Spleen (tissue), 11 donors: ENCODE measurements at regions not wholly inside any gene's neighbourhood (a gene's known extent, or its start where the extent isn't known, plus 50 kb on each side); places are given as distances from the start of the nearest gene placed in this dataset.
"Not testable (repeated sequence)": the region's sequence is repeated elsewhere in the genome, so short reads cannot be mapped to it uniquely, and the experiment has no call there.

Experiments used
- DNase-seq: peaks from one replicate; pipeline ENCODE4 v3.0.0-alpha.2; 2020
- H3K27ac ChIP-seq, 8 donors: fragments of 200-600 bp; sonication (generic) in 7 of 8; 1 replicate in 4 of 8; 2 replicates in 4 of 8; pipeline versions ENCODE4 v1.5.0 to v1.8.0; 2016 to 2021; ENCODE audit warnings: inconsistent platforms in 4 of 8, mild to moderate bottlenecking in 4 of 8, moderate library complexity in 1 of 8
- H3K27me3 ChIP-seq, 7 donors: fragments of 200-600 bp; sonication (generic) in 6 of 7; replicated peaks in 1 of 7; 1 replicate in 4 of 7; 2 replicates in 3 of 7; pipeline versions ENCODE4 v1.5.0 to v1.8.0; 2016 to 2021; ENCODE audit warnings: inconsistent platforms in 3 of 7, mild to moderate bottlenecking in 1 of 7
- H3K36me3 ChIP-seq, 6 donors: fragments of 200-600 bp; sonication (generic) in 5 of 6; 1 replicate in 4 of 6; 2 replicates in 2 of 6; pipeline versions ENCODE4 v1.5.0 to v1.8.0; 2016 to 2021; ENCODE audit warnings: inconsistent platforms in 2 of 6
- H3K4me1 ChIP-seq, 6 donors: fragments of 200-600 bp; sonication (generic) in 5 of 6; 1 replicate in 3 of 6; 2 replicates in 3 of 6; pipeline versions ENCODE4 v1.5.0 to v1.8.0; 2016 to 2021; ENCODE audit warnings: inconsistent platforms in 3 of 6
- H3K4me3 ChIP-seq, 8 donors: fragments of 200-600 bp; sonication (generic) in 7 of 8; 1 replicate in 4 of 8; 2 replicates in 4 of 8; pipeline versions ENCODE4 v1.5.0 to v1.8.0; 2016 to 2021; ENCODE audit warnings: inconsistent platforms in 4 of 8, mild to moderate bottlenecking in 4 of 8, moderate library complexity in 2 of 8
- H3K9me3 ChIP-seq, 8 donors: fragments of 200-600 bp; sonication (generic) in 7 of 8; 1 replicate in 4 of 8; 2 replicates in 4 of 8; pipeline versions ENCODE4 v1.5.0 to v1.8.0; 2016 to 2021; ENCODE audit warnings: inconsistent platforms in 4 of 8
- CTCF ChIP-seq, 11 experiments: fragments of 200-600 bp in 7 of 11; fragments of 450-650 bp in 4 of 11; sonication (generic) in 4 of 11; IDR thresholded peaks in 8 of 11; conservative IDR thresholded peaks in 3 of 11; 1 replicate in 7 of 11; 2 replicates in 4 of 11; pipeline versions ENCODE4 v1.4.0 to v1.8.0; 2016 to 2021; ENCODE audit warnings: antibody characterized with exemption in 11 of 11, inconsistent platforms in 4 of 11, mild to moderate bottlenecking in 1 of 11
- POLR2A ChIP-seq, 3 donors: fragments of 450-650 bp; IDR thresholded peaks; one replicate each; pipeline ENCODE4 v1.5.1; 2017; ENCODE audit warnings: antibody characterized with exemption in 3 of 3, mild to moderate bottlenecking in 1 of 3
- POLR2AphosphoS5 ChIP-seq, 3 donors: sonication (generic); formaldehyde crosslinking; IDR thresholded peaks; one replicate each; pipeline ENCODE4 v1.5.1; 2017; ENCODE audit warnings: antibody characterized with exemption in 3 of 3
- WGBS, 5 donors: extraction: QIAGEN DNeasy Blood & Tissue Kit in 3 of 5; methylation state at CpG; one replicate each; pipeline versions ENCODE4 v1.1.5 to v1.1.7; 2013 to 2018; 5-methylcytosine and 5-hydroxymethylcytosine counted together
- intact Hi-C: fragments of 100-400 bp; cut with DNase I; formaldehyde crosslinking; loops from one replicate; pipeline ENCODE4 v1.15.0; 2023; ENCODE audit warnings: low total_unique reads
- donor health status: healthy with polysubstance abuse.
- donor health status: DM: no; HTN: no; CAD: no; lungs with moderate emphysema.
- donor health status: DM: no; HTN: no; CAD: no.
- donor health status: Bipolar disorder and iron deficiency.
- donor health status: healthy.
- donor health status: DM: no; HTN: no; CAD: no.
- donor health status: DM: yes; HTN: yes; CAD: no.

DNA sequence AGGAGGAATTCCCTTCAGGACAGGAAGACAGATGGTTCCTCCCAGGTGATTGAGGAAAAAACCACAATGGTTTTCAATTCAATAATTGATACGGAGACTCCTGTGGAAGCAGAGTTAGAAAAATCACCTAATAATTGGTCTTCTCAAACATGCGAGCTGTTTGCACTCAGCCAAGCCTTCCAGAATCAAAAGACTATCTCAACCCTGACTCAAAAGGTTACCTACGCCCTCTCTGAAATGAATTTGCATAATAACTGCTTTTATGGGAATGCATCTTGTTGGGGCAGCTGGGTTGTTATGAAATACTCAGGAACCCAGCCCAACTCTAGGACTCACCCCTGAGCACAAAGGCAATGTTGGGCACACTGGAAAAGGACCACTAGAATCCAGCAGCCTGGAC, 66.9 kb upstream of the ARSJ start:
- Histone ChIP-seq H3K9me3 (no peaks in the 10 kb centered on the region), H3K4me1 (no peaks in the 10 kb centered on the region), H3K36me3 (no peaks in the 10 kb centered on the region), H3K27me3 (no peaks in the 10 kb centered on the region), H3K27ac (no peak overlapping the region), H3K4me3 (no peak overlapping the region)
- intact Hi-C loops = no loop called here
- DNase-seq = no peak
- WGBS, 5 donors = 75 to 86% (median 79%) methylated on average over 3 of the region's 3 CpGs
- TF ChIP-seq CTCF (IDR thresholded peaks at IDR 0.05 in 8 of 11, conservative IDR thresholded peaks at IDR 0.05 in 3 of 11) = no peak

DNA sequence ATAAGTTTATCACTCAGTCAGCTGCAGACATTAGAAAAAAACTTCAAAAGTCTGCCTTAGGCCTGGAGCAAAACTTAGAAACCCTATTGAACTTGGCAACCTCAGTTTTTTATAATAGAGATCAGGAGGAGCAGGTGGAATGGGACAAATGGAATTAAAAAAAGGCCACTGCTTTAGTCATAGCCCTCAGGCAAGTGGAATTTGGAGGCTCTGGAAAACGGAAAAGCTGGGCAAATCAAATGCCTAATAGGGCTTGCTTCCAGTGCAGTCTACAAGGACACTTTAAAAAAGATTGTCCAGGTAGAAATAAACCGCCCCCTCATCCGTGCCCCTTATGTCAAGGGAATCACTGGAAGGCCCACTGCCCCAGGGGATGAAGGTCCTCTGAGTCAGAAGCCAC, 68.7 kb upstream of the ARSJ start:
- H3K27me3 ChIP-seq, H3K4me3 ChIP-seq, DNase-seq, intact Hi-C loops, H3K27ac ChIP-seq, H3K36me3 ChIP-seq, H3K4me1 ChIP-seq, H3K9me3 ChIP-seq: not testable (repeated sequence)
- 75 to 88% (median 83%) methylated on average over 2 to 3 of the region's 3 CpGs for WGBS, 5 donors

DNA sequence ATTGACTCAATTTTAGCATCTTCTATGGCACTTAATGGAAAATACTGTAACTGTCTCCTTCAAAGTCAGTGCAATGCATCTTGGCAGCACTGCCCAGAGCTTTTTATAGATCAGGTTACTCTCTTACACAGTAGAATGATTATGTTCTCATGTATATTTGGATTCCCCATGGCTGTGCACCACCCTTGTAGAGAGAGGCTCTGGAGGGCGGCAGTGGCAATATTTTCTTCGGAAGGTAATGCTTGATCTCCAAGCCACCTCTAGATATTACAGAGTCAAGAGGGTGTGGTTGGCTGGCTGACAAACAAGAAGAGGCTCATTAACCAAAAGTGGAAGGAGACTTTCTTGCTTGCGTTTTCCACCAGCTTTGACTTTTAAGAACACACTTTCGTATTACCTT, 72.8 kb upstream of the ARSJ start:
- WGBS, 5 donors = 88 to 97% (median 89%) methylated on average over 4 of the region's 4 CpGs
- Histone ChIP-seq H3K4me1 (no peaks in the 10 kb centered on the region), H3K27me3 (no peaks in the 10 kb centered on the region), H3K36me3 (no peaks in the 10 kb centered on the region), H3K27ac (no peak overlapping the region), H3K9me3 (peaks cover 0 to 8% (median 2%) of the 10 kb centered on the region in 8 donors), H3K4me3 (no peak overlapping the region)
- TF ChIP-seq POLR2AphosphoS5 (IDR thresholded peaks at IDR 0.05) = no peak
- TF ChIP-seq POLR2A (IDR thresholded peaks at IDR 0.05) = no peak
- no peak for TF ChIP-seq CTCF (IDR thresholded peaks at IDR 0.05 in 8 of 11, conservative IDR thresholded peaks at IDR 0.05 in 3 of 11)
- intact Hi-C loops = no loop called here
- no peak for DNase-seq

GRCh38 chr4:114056599-114056998, 77.2 kb upstream of the ARSJ start:
- 73 to 85% (median 78%) methylated on average over 5 of the region's 5 CpGs for WGBS, 5 donors
- Histone ChIP-seq H3K9me3 (peaks cover 0 to 8% (median 2%) of the 10 kb centered on the region in 8 donors), H3K4me3 (no peak overlapping the region), H3K4me1 (no peaks in the 10 kb centered on the region), H3K36me3 (no peaks in the 10 kb centered on the region), H3K27me3 (no peaks in the 10 kb centered on the region), H3K27ac (no peak overlapping the region)
- intact Hi-C loops = no loop called here
- no peak for DNase-seq
- TF ChIP-seq POLR2A (IDR thresholded peaks at IDR 0.05) = no peak
- TF ChIP-seq CTCF (IDR thresholded peaks at IDR 0.05 in 8 of 11, conservative IDR thresholded peaks at IDR 0.05 in 3 of 11) = no peak
- no peak for TF ChIP-seq POLR2AphosphoS5 (IDR thresholded peaks at IDR 0.05)

- no peaks in the 10 kb centered on the region for H3K4me1 ChIP-seq
- intact Hi-C loops = no loop called here
- H3K4me3 ChIP-seq = no peak overlapping the region
- no peak for DNase-seq
- no peaks in the 10 kb centered on the region for H3K36me3 ChIP-seq
- WGBS, 5 donors = 84 to 90% (median 86%) methylated on average over 2 of the region's 2 CpGs
- no peak overlapping the region for H3K27ac ChIP-seq
- peaks cover 0 to 8% (median 2%) of the 10 kb centered on the region in 8 donors for H3K9me3 ChIP-seq
- no peaks in the 10 kb centered on the region for H3K27me3 ChIP-seq
- no peak for TF ChIP-seq CTCF (IDR thresholded peaks at IDR 0.05 in 8 of 11, conservative IDR thresholded peaks at IDR 0.05 in 3 of 11)
These were observed 78.3 kb upstream of the ARSJ start for GRCh38 chr4:114057746-114058145.
